ENCODE measurements at regions not wholly inside any gene's neighbourhood (a gene's known extent, or its start where the extent isn't known, plus 50 kb on each side); places are given as distances from the start of the nearest gene placed in this dataset.

- no peak for TF ChIP-seq CTCF (IDR thresholded peaks at IDR 0.05; ENCODE audit: low read length)
- TF ChIP-seq EZH2 (IDR thresholded peaks at IDR 0.05; ENCODE audit: borderline replicate concordance, low read length) = no peak
These were observed 117.0 kb upstream of the MDM1 start for GRCh38 chr12:68449196-68449595.
